H9 (cell line): ENCODE measurements at regions not wholly inside any gene's neighbourhood (a gene's known extent, or its start where the extent isn't known, plus 50 kb on each side); places are given as distances from the start of the nearest gene placed in this dataset.

Experiments
- DNase-seq: peaks from one replicate; pipeline ENCODE4 v3.0.0-alpha.2; 2017
- H2AFZ ChIP-seq: one replicate; pipeline ENCODE4 v1.6.1; 2013; ENCODE audit warnings: mild to moderate bottlenecking, low read length, control low read depth, moderate library complexity
- H2AK5ac ChIP-seq: 2 replicates; pipeline ENCODE4 v1.6.1; 2013; ENCODE audit warnings: low read length, control low read depth, mixed read lengths; ENCODE audit not compliant: insufficient read length
- H2BK120ac ChIP-seq: one replicate; pipeline ENCODE4 v1.6.1; 2013; ENCODE audit warnings: low read depth, mild to moderate bottlenecking, low read length, control low read depth, inconsistent platforms; ENCODE audit not compliant: poor library complexity, severe bottlenecking
- H2BK12ac ChIP-seq: 2 replicates; pipeline ENCODE4 v1.6.1; 2013; ENCODE audit warnings: low read length, control low read depth, mixed read lengths, low read depth; ENCODE audit not compliant: insufficient read length
- H2BK15ac ChIP-seq: 2 replicates; pipeline ENCODE4 v1.6.1; 2013; ENCODE audit warnings: low read depth, low read length, control low read depth
- H2BK20ac ChIP-seq: one replicate; pipeline ENCODE4 v1.6.1; 2013; ENCODE audit warnings: low read depth, mild to moderate bottlenecking, low read length, control low read depth, inconsistent platforms; ENCODE audit not compliant: poor library complexity, severe bottlenecking
- H2BK5ac ChIP-seq: 2 replicates; pipeline ENCODE4 v1.6.1; 2013; ENCODE audit warnings: low read length, control low read depth, mixed read lengths; ENCODE audit not compliant: insufficient read length
- H3K14ac ChIP-seq: 2 replicates; pipeline ENCODE4 v1.6.1; 2013; ENCODE audit warnings: low read length, control low read depth; ENCODE audit not compliant: insufficient read depth
- H3K18ac ChIP-seq: 2 replicates; pipeline ENCODE4 v1.6.1; 2013; ENCODE audit warnings: low read depth, mild to moderate bottlenecking, mixed read lengths, low read length, control low read depth; ENCODE audit not compliant: insufficient read length
- H3K23ac ChIP-seq: 2 replicates; pipeline ENCODE4 v1.6.1; 2013; ENCODE audit warnings: low read length, control low read depth, mixed read lengths, low read depth; ENCODE audit not compliant: insufficient read length
- H3K23me2 ChIP-seq: 2 replicates; pipeline ENCODE4 v1.6.1; 2013; ENCODE audit warnings: low read depth, mild to moderate bottlenecking, mixed read lengths, low read length, control low read depth; ENCODE audit not compliant: insufficient read length, poor library complexity, severe bottlenecking
- H3K27ac ChIP-seq: 2 replicates; pipeline ENCODE4 v1.5.1; 2013; ENCODE audit warnings: low read length, control low read depth, mixed read lengths, low read depth; ENCODE audit not compliant: insufficient read length
- H3K27me3 ChIP-seq: 2 replicates; pipeline ENCODE4 v1.6.1; 2013; ENCODE audit warnings: low read length, control low read depth, inconsistent platforms; ENCODE audit not compliant: insufficient read depth
- H3K4ac ChIP-seq: 2 replicates; pipeline ENCODE4 v1.6.1; 2013; ENCODE audit warnings: low read depth, mild to moderate bottlenecking, control low read depth, inconsistent platforms, low read length, moderate library complexity
- H3K4me1 ChIP-seq: 2 replicates; pipeline ENCODE4 v1.6.1; 2013; ENCODE audit warnings: low read length, control low read depth, inconsistent platforms; ENCODE audit not compliant: insufficient read depth
- H3K4me2 ChIP-seq: 2 replicates; pipeline ENCODE4 v1.6.1; 2013; ENCODE audit warnings: low read length, control low read depth, mixed read lengths; ENCODE audit not compliant: insufficient read length, insufficient read depth
- H3K56ac ChIP-seq: 2 replicates; pipeline ENCODE4 v1.6.1; 2013; ENCODE audit warnings: low read depth, mild to moderate bottlenecking, mixed read lengths, low read length, control low read depth; ENCODE audit not compliant: insufficient read length
- H3K79me1 ChIP-seq: 2 replicates; pipeline ENCODE4 v1.6.1; 2013; ENCODE audit warnings: low read depth, mild to moderate bottlenecking, moderate library complexity, low read length, control low read depth, inconsistent platforms; ENCODE audit not compliant: insufficient read depth, poor library complexity, severe bottlenecking
- H3K79me2 ChIP-seq: 2 replicates; pipeline ENCODE4 v1.6.1; 2013; ENCODE audit warnings: low read length, control low read depth, inconsistent platforms; ENCODE audit not compliant: insufficient read depth
- H3K9ac ChIP-seq: 2 replicates; pipeline ENCODE4 v1.6.1; 2013; ENCODE audit warnings: low read length, control low read depth, mixed read lengths; ENCODE audit not compliant: insufficient read length; ENCODE audit errors: extremely low read depth
- H3K9me3 ChIP-seq: one replicate; pipeline ENCODE4 v1.6.1; 2013; ENCODE audit warnings: low read depth, low read length, inconsistent platforms; ENCODE audit not compliant: control insufficient read depth
- H3T11ph ChIP-seq: one replicate; pipeline ENCODE4 v1.6.1; 2013; ENCODE audit warnings: mild to moderate bottlenecking, low read length, control low read depth, inconsistent platforms
- H4K20me1 ChIP-seq: one replicate; pipeline ENCODE4 v1.6.1; 2013; ENCODE audit not compliant: control insufficient read depth, insufficient read length, insufficient read depth
- H4K5ac ChIP-seq: 2 replicates; pipeline ENCODE4 v1.6.1; 2013; ENCODE audit warnings: low read depth, mild to moderate bottlenecking, mixed read lengths, low read length, control low read depth; ENCODE audit not compliant: insufficient read length
- H4K8ac ChIP-seq: replicated peaks from 2 replicates; pipeline ENCODE4 v1.6.1; 2013; ENCODE audit warnings: low read length, control low read depth, mixed read lengths, low read depth; ENCODE audit not compliant: insufficient read length
- H4K91ac ChIP-seq: 2 replicates; pipeline ENCODE4 v1.6.1; 2013; ENCODE audit warnings: low read depth, mild to moderate bottlenecking, moderate library complexity, mixed read lengths, low read length, control low read depth; ENCODE audit not compliant: insufficient read length
- H3K27ac Mint-ChIP-seq, 3 experiments: 2 replicates in 2 of 3; 3 replicates in 1 of 3; pipeline ENCODE4 v1.8.0; 2020 to 2021; ENCODE audit warnings: mixed read lengths in 3 of 3, mild to moderate bottlenecking in 1 of 3, moderate library complexity in 1 of 3
- H3K27me3 Mint-ChIP-seq: 2 replicates; pipeline ENCODE4 v1.8.0; 2021; ENCODE audit warnings: low read depth, mild to moderate bottlenecking, moderate library complexity, mixed read lengths
- H3K36me3 Mint-ChIP-seq, 3 experiments: 2 replicates in 2 of 3; 3 replicates in 1 of 3; pipeline ENCODE4 v1.8.0; 2020 to 2021; ENCODE audit warnings: low read depth in 3 of 3, mixed read lengths in 3 of 3; ENCODE audit not compliant: insufficient read depth in 1 of 3
- H3K4me1 Mint-ChIP-seq, 2 experiments: 2 replicates each; pipeline ENCODE4 v1.8.0; 2020; ENCODE audit warnings: mixed read lengths in 2 of 2
- H3K4me3 Mint-ChIP-seq, 2 experiments: 2 replicates in 1 of 2; 3 replicates in 1 of 2; pipeline ENCODE4 v1.8.0; 2020 to 2021; ENCODE audit warnings: mild to moderate bottlenecking in 2 of 2, mixed read lengths in 2 of 2, moderate library complexity in 1 of 2
- H3K9me3 Mint-ChIP-seq, 2 experiments: 2 replicates in 1 of 2; 3 replicates in 1 of 2; pipeline ENCODE4 v1.8.0; 2020; ENCODE audit warnings: mild to moderate bottlenecking in 2 of 2, mixed read lengths in 2 of 2, moderate library complexity in 1 of 2
- WGBS: extraction: QIAGEN DNeasy Blood & Tissue Kit; methylation state at CpG from one replicate; pipeline ENCODE4 v1.1.7; 2013; ENCODE audit warnings: missing lambda C conversion rate, low lambda C conversion rate, mixed read lengths; ENCODE audit not compliant: insufficient read length; ENCODE audit errors: extremely low coverage; 5-methylcytosine and 5-hydroxymethylcytosine counted together
- TF ChIP-seq, protein P1 (sequence below): fragments of 200-600 bp; sonication (generic); conservative IDR thresholded peaks from 3 replicates; pipeline ENCODE4 v1.8.0; 2021; ENCODE audit warnings: antibody characterized with exemption, mild to moderate bottlenecking

DNA sequence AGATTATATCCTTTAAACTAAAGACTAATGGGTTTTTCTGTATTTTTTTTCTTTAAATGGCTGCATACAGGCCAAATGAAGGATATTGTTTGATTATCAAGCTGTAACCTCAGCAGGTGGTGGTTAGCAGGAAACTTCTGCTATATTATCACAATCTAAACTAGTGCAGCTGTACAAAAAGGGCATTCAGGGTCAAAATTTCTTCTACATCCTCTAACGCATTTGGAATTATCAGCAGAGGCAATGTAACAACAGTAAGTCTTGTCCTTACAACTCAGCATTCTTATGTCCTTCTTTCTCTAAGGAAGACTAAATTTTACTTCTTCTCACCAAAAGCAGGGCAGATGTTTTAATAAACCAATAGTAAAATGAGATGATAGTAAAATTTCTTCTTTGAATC lies 135.8 kb upstream of the FN1 start:
- no peak overlapping the region for H2BK15ac ChIP-seq
- H2BK5ac ChIP-seq: no peak overlapping the region
- no peak overlapping the region for H3K27ac ChIP-seq
- no peaks in the 10 kb centered on the region for H3K36me3 Mint-ChIP-seq
- H2AK5ac ChIP-seq: no peak overlapping the region
- H3K27ac Mint-ChIP-seq: no peak overlapping the region
- no CpG with 5 or more reads among the region's 1 CpG for WGBS
- H4K91ac ChIP-seq: no peak overlapping the region
- H3K79me1 ChIP-seq: no peaks in the 10 kb centered on the region
- H3K4me1 Mint-ChIP-seq: peaks cover 2 to 6% of the 10 kb centered on the region in 2 experiments
- H4K8ac ChIP-seq: no peak overlapping the region
- no peak overlapping the region for H2AFZ ChIP-seq
- no peaks in the 10 kb centered on the region for H4K20me1 ChIP-seq
- no peaks in the 10 kb centered on the region for H3K27me3 Mint-ChIP-seq
- H3K4me1 ChIP-seq: no peaks in the 10 kb centered on the region
- no peak overlapping the region for H3T11ph ChIP-seq
- H3K14ac ChIP-seq: no peak overlapping the region
- no peaks in the 10 kb centered on the region for H3K9me3 ChIP-seq
- H3K4me2 ChIP-seq: no peak overlapping the region
- no peaks in the 10 kb centered on the region for H3K79me2 ChIP-seq
- H2BK12ac ChIP-seq: no peak overlapping the region
- H3K23me2 ChIP-seq: no peaks in the 10 kb centered on the region
- no peak overlapping the region for H2BK120ac ChIP-seq
- H3K56ac ChIP-seq: no peak overlapping the region
- DNase-seq: no peak
- H3K9me3 Mint-ChIP-seq: no peaks in the 10 kb centered on the region
- H3K9ac ChIP-seq: no peak overlapping the region
- H3K18ac ChIP-seq: no peak overlapping the region
- no peak overlapping the region for H3K23ac ChIP-seq
- H3K4ac ChIP-seq: no peak overlapping the region
- H3K27me3 ChIP-seq: no peaks in the 10 kb centered on the region
- TF ChIP-seq, protein P1, sequence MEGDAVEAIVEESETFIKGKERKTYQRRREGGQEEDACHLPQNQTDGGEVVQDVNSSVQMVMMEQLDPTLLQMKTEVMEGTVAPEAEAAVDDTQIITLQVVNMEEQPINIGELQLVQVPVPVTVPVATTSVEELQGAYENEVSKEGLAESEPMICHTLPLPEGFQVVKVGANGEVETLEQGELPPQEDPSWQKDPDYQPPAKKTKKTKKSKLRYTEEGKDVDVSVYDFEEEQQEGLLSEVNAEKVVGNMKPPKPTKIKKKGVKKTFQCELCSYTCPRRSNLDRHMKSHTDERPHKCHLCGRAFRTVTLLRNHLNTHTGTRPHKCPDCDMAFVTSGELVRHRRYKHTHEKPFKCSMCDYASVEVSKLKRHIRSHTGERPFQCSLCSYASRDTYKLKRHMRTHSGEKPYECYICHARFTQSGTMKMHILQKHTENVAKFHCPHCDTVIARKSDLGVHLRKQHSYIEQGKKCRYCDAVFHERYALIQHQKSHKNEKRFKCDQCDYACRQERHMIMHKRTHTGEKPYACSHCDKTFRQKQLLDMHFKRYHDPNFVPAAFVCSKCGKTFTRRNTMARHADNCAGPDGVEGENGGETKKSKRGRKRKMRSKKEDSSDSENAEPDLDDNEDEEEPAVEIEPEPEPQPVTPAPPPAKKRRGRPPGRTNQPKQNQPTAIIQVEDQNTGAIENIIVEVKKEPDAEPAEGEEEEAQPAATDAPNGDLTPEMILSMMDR: no peak
- no peak overlapping the region for H4K5ac ChIP-seq
- no peak overlapping the region for H3K4me3 Mint-ChIP-seq
- H2BK20ac ChIP-seq: no peak overlapping the region
